DOHH2 (cell line): ENCODE measurements at regions not wholly inside any gene's neighbourhood (a gene's known extent, or its start where the extent isn't known, plus 50 kb on each side); places are given as distances from the start of the nearest gene placed in this dataset.

Experiments used
- CTCF ChIP-seq: fragments of 200-600 bp; sonication (generic); IDR thresholded peaks from one replicate; pipeline ENCODE4 v1.5.1; 2014; ENCODE audit warnings: antibody characterized with exemption, mild to moderate bottlenecking, low read depth, low read length; ENCODE audit not compliant: poor library complexity, severe bottlenecking
- EZH2phosphoT487 ChIP-seq: fragments of 200-600 bp; sonication (generic); IDR thresholded peaks from 2 replicates; pipeline ENCODE4 v1.6.1; 2017; ENCODE audit warnings: borderline replicate concordance, mild to moderate bottlenecking, antibody characterized with exemption, low read length, moderate library complexity, mixed read lengths

- TF ChIP-seq CTCF (no peak), EZH2phosphoT487 (no peak)
Measured at GRCh38 chr1:208357644-208358507, 113.7 kb upstream of the PLXNA2 start.
